ENCODE measurements at regions not wholly inside any gene's neighbourhood (a gene's known extent, or its start where the extent isn't known, plus 50 kb on each side); places are given as distances from the start of the nearest gene placed in this dataset.

- TF ChIP-seq CTCF (IDR thresholded peaks at IDR 0.05) (no peak), POLR2A (IDR thresholded peaks at IDR 0.05) (no peak), POLR2AphosphoS5 (IDR thresholded peaks at IDR 0.05) (no peak)
These were observed 2358.0 kb downstream of the PCDH7 start for GRCh38 chr4:33078145-33078544.

Measured in stomach (tissue), 4 donors.